ENCODE measurements at regions not wholly inside any gene's neighbourhood (a gene's known extent, or its start where the extent isn't known, plus 50 kb on each side); places are given as distances from the start of the nearest gene placed in this dataset.

DNA sequence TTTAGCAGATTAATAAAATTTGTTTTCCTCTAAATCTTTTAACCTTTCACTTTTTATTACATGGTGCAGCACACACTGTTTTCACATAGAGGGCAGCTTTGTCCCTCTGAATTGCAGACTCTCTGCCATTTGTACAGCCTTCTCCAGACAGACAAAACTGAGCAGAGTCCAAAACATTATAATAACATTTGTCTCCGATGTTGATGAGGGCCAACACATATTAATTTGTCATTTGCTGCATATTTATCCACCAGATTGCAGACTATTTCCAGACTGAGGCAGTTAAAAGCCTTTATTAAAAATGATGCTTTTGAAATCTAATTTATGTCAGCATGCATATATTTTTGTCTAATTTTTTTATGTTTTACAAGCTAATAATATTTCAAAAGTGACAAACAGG, 1251.9 kb upstream of the SLC10A2 start:
- no peak for DNase-seq (ENCODE audit: low read depth)

- DNase-seq (ENCODE audit: low read depth), result no peak
Observed at GRCh38 chr13:104315606-104316005, 1249.4 kb upstream of the SLC10A2 start.

DNA sequence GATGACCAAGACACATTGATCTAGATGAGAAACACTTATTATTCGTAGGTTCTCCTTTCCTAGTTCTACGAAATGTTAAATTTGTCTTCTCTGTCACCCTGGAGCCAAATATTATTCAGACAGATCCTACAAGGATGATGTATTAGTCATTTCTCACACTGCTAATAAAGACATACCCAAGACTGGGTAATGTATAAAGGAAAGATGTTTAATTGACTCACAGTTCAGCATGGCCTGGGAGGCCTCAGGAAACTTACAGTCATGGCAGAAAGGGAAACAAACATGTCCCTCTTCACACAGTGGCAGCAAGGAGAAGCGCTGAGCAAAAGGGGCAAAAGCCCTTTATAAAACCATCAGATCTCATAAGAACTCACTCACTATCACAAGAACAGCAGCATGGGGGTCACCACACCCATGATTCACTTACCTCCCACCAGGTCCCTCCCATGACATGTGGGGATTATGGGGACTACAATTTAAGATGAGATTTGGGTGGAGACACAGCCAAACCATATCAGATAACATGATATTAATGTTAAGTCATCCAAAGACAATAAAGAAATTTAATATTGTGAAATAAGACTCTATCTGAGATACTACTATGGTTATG, 1248.8 kb upstream of the SLC10A2 start:
- DNase-seq (ENCODE audit: low read depth), result no peak

DNA sequence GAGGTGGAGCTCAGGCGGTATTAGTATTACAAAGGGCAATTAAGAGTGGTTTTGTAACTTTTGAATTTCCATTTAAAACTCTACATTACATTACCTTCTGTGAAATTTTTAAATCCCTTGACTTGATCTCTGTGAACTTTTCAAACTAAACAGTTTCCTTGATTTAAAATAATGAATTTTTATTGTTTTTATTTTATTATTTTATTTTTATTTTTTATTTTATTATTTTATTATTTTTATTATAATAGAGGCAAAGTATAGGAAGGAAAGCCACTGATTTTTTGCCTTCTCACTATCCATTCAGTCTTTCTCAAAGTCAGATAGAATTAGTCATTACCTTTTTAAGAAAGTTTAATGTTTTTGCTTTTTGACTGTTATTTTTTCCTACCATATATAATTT, 1248.1 kb upstream of the SLC10A2 start:
- no peak for DNase-seq (ENCODE audit: low read depth)

GRCh38 chr13:104310861-104311260, 1244.6 kb upstream of the SLC10A2 start:
- DNase-seq (ENCODE audit: low read depth), result no peak

GRCh38 chr13:104309431-104309830, 1243.2 kb upstream of the SLC10A2 start:
- DNase-seq (ENCODE audit: low read depth), result no peak

DNA sequence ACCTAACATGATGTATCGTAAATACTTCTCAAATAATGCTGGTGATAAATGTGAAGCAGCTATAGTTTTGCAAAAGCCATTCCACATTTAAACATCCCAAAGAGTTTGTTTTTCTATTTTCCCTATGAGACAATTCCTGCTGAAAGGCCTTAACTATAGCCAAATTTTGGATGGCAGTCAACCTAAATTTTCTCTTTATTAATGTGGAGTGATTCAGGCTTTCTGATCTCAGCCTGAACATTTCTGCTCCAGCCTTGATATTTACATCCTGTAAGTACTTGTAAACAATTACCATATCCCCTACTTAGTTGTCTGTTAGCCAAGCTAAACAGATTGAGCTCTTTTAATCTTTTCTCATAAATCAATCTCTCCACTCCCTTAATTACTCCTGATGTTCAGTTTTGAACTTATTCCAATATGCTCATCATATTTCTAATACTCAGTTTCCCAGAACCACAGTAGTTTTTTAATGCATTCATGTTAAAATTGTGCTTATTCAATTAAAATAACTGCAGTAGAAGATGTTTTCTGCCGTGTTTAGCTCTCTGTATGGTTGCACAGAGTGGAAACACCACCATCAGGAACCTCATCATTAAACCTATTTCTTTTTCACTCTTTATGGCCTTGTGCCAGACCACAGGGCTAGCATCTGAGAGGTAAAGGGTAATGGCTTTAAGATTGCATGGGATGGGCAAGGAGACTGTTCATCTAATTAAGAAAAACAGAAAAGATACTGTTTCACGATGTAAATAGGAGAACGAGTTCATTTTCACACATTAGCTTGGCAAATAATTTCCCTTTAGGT, 1235.2 kb upstream of the SLC10A2 start:
- DNase-seq (ENCODE audit: low read depth), result no peak

DNA sequence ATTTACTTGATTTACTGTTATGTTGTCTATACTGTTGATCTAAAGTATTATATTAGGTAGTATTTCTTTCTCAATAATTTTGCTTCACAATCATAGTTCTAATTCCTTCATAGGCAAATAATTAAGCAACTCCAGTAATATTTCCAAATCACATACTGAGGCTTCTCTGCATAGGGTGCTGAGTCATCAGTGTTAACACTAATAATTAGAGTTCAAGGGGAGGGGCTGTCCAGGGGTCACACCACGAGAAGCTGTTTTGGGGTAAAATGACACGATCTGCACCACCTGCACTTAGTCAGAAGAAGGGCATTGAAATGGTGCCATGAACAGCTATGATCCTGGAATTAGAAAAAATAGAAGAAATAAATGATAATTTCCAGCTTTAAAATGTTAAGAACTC, 1230.9 kb upstream of the SLC10A2 start:
- DNase-seq (ENCODE audit: low read depth), result no peak

- no peak for DNase-seq (ENCODE audit: low read depth)
Observed at GRCh38 chr13:104296286-104296685, 1230.1 kb upstream of the SLC10A2 start.

GRCh38 chr13:104295537-104295936, 1229.3 kb upstream of the SLC10A2 start:
- no peak for DNase-seq (ENCODE audit: low read depth)

DNA sequence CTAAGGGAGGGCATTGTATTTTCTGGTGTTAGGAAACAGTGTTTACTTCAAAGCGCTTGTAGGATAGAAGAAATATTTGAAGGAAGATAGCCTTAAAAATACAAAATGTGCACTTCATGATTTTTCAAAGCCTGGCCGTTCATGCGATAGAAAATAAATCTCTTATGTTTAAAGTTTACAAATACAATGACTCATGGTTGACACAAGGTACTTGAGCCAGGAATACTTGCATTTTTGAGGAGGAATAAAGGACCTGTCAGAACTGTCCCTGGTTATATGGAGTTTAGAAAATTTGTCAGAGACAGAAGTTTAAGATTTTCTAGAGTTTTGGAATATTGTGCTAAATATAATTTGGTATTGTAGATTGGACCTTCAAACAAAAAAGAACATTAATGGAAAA, 1223.2 kb upstream of the SLC10A2 start:
- DNase-seq (ENCODE audit: low read depth), result no peak

GRCh38 chr13:104288496-104288895, 1222.3 kb upstream of the SLC10A2 start:
- DNase-seq (ENCODE audit: low read depth), result no peak

DNA sequence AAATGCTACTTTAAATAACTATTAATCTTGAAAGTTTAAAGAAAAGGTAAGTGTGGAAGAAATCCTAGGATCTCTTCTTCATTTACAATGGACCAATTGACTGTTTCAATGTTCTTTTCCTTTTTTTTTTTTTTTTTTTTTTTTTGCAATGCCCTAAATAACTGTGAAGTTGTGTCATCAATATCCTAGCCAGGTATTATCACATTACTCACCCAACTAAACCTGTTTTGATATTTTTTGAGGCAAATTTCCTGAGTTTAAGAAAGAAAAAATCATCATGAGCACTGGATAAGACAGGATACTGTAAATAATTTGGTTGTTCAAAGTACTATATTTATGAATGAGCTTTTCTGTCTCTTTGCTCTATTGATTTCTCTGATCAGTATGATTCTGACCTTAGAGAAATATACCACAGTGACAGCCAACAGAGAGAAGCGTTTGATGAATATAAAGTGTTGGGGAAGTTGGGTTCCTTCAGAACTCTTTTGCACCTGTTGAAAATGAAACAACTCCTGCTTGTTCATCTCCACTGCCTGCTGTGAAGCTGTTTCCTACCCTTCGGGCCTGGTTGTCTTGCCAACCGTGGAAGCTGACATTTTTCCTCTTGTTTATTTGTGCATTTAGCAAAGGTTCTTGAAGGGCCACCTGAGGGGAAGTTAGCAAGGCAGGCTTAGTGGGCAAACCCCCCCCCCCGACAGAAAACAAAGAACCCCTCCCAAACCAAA, 1220.5 kb upstream of the SLC10A2 start:
- no peak for DNase-seq (ENCODE audit: low read depth)

- no peak for DNase-seq (ENCODE audit: low read depth)
Observed at GRCh38 chr13:104281910-104282309, 1215.7 kb upstream of the SLC10A2 start.

DNA sequence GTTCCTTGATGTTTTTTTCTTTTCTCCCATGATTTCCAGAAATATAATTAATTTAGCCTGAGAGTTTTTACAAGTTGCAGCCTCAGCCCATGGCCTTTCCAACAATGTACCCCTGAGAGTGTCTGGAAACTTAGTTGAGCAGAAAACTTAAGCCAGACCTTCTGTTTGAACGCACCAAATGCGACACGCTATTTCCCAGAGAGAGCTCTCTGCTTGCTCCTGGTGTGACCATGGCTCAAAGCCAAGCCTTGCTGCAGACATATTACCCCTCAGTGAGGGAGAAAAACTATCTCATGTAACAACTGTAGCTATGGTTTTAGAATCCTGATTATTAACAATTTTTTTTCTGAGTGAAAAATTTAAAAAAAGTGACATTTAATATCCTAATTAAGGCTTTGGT, 1204.5 kb upstream of the SLC10A2 start:
- DNase-seq (ENCODE audit: low read depth), result no peak

GRCh38 chr13:104267206-104267811, 1201.1 kb upstream of the SLC10A2 start:
- no peak for DNase-seq (ENCODE audit: low read depth)

- no peak for DNase-seq (ENCODE audit: low read depth)
Observed at GRCh38 chr13:104256701-104257100, 1190.5 kb upstream of the SLC10A2 start.

GRCh38 chr13:104253063-104253680, 1187.0 kb upstream of the SLC10A2 start:
- DNase-seq (ENCODE audit: low read depth), result no peak

- no peak for DNase-seq (ENCODE audit: low read depth)
Observed at GRCh38 chr13:104251931-104252330, 1185.7 kb upstream of the SLC10A2 start.

- no peak for DNase-seq (ENCODE audit: low read depth)
Observed at GRCh38 chr13:104246955-104247354, 1180.7 kb upstream of the SLC10A2 start.

DNA sequence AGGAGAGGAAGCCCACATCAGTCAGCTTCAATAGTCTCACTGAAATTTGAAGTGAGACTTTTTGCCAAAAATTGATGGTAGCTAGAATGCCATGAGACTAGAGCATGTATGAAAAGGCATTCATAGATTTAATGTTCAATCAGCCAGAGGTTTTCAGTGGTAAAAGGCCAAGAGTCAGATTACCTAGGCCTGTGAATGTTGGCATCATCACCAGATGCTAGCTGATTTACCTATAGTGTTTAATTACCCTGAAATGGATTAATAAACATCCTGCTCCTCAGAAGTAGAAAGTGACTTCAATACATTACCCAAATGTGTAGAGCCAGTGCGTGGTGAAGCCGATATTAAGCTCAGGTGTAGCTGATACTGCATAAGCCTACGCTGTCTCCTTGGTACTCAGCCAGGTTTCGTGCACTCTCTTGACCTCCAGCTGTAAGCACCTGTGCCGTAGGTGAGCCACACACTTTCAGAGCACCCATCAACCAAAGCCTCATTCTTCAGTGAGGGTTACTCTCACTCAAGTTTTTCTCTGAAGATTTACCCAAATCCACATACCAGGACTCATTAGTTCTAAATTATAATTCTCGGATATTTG, 1140.3 kb upstream of the SLC10A2 start:
- no peak for DNase-seq (ENCODE audit: low read depth)

DNA sequence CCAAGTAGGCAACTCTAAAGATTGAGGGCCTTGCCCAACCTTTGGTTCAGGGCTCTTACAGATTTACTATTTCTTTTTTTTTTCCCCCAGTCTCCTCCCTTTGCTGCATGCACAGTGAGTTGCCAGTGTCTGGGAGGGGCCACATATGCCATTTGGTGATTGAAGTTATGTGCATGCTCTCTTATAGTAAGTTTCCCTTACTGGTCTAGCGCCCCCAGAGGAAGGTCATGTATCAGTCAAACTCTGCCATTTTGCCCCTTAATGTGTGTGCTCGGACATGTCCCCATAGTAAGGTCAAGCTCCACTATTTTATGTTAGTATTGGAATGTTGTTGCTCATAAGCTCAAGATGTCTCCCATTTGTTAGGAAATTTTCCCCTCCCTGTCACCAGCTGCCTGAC, 1138.0 kb upstream of the SLC10A2 start:
- no peak for DNase-seq (ENCODE audit: low read depth)

Data from activated gamma-delta T cell treated with anti-CD3 and anti-CD28 coated beads, Interleukin-2, amount 50 U/mL, for 16 hours (primary cell).